ENCODE measurements at regions not wholly inside any gene's neighbourhood (a gene's known extent, or its start where the extent isn't known, plus 50 kb on each side); places are given as distances from the start of the nearest gene placed in this dataset.

- intact Hi-C loops (cut with micrococcal nuclease; ENCODE audit: unreplicated experiment): no loop called here
- no peak for TF ChIP-seq CTCF (IDR thresholded peaks at IDR 0.05; ENCODE audit: unreplicated experiment)
- Mint-ChIP-seq H3K27ac (ENCODE audit: unreplicated experiment) (no peak overlapping the region), H3K27me3 (ENCODE audit: unreplicated experiment) (peaks cover 59% of the 10 kb centered on the region), H3K4me3 (ENCODE audit: low read depth, unreplicated experiment) (no peak overlapping the region), H3K9me3 (ENCODE audit: low read depth, unreplicated experiment) (no peaks in the 10 kb centered on the region), H3K36me3 (ENCODE audit: insufficient read depth, unreplicated experiment) (no peaks in the 10 kb centered on the region), H3K4me1 (ENCODE audit: low read depth, unreplicated experiment) (no peaks in the 10 kb centered on the region)
- no peak for DNase-seq
- CTCF ChIA-PET: no interaction called here
- BruUV-seq (replicated peaks): no TSS peak
Observed at GRCh38 chr11:44377121-44377520, 67.2 kb upstream of the ALX4 start.

GRCh38 chr11:44377914-44378321 is 68.0 kb upstream of the ALX4 start:
- no peak for DNase-seq
- CTCF ChIA-PET: no interaction called here
- H3K36me3 Mint-ChIP-seq (ENCODE audit: insufficient read depth, unreplicated experiment): no peaks in the 10 kb centered on the region
- H3K4me1 Mint-ChIP-seq (ENCODE audit: low read depth, unreplicated experiment): no peaks in the 10 kb centered on the region
- BruUV-seq (replicated peaks): no TSS peak
- H3K4me3 Mint-ChIP-seq (ENCODE audit: low read depth, unreplicated experiment): no peak overlapping the region
- no peak for TF ChIP-seq CTCF (IDR thresholded peaks at IDR 0.05; ENCODE audit: unreplicated experiment)
- no peak overlapping the region for H3K27ac Mint-ChIP-seq (ENCODE audit: unreplicated experiment)
- H3K9me3 Mint-ChIP-seq (ENCODE audit: low read depth, unreplicated experiment): no peaks in the 10 kb centered on the region
- intact Hi-C loops (cut with micrococcal nuclease; ENCODE audit: unreplicated experiment): no loop called here
- H3K27me3 Mint-ChIP-seq (ENCODE audit: unreplicated experiment): peaks cover 67% of the 10 kb centered on the region

- intact Hi-C loops (cut with micrococcal nuclease; ENCODE audit: unreplicated experiment): no loop called here
- TF ChIP-seq CTCF (IDR thresholded peaks at IDR 0.05; ENCODE audit: unreplicated experiment): no peak
- no peaks in the 10 kb centered on the region for H3K36me3 Mint-ChIP-seq (ENCODE audit: insufficient read depth, unreplicated experiment)
- H3K4me3 Mint-ChIP-seq (ENCODE audit: low read depth, unreplicated experiment): no peak overlapping the region
- H3K27me3 Mint-ChIP-seq (ENCODE audit: unreplicated experiment): peaks cover 80% of the 10 kb centered on the region
- CTCF ChIA-PET: no interaction called here
- no TSS peak for BruUV-seq (replicated peaks)
- no peak overlapping the region for H3K27ac Mint-ChIP-seq (ENCODE audit: unreplicated experiment)
- no peak for DNase-seq
- no peaks in the 10 kb centered on the region for H3K9me3 Mint-ChIP-seq (ENCODE audit: low read depth, unreplicated experiment)
- no peaks in the 10 kb centered on the region for H3K4me1 Mint-ChIP-seq (ENCODE audit: low read depth, unreplicated experiment)
Observed at GRCh38 chr11:44379141-44380008, 69.4 kb upstream of the ALX4 start.

GRCh38 chr11:44380009-44380313 is 70.0 kb upstream of the ALX4 start:
- H3K36me3 Mint-ChIP-seq (ENCODE audit: insufficient read depth, unreplicated experiment): no peaks in the 10 kb centered on the region
- no peak for DNase-seq
- H3K4me3 Mint-ChIP-seq (ENCODE audit: low read depth, unreplicated experiment): no peak overlapping the region
- H3K27ac Mint-ChIP-seq (ENCODE audit: unreplicated experiment): no peak overlapping the region
- CTCF ChIA-PET: no interaction called here
- no TSS peak for BruUV-seq (replicated peaks)
- H3K9me3 Mint-ChIP-seq (ENCODE audit: low read depth, unreplicated experiment): no peaks in the 10 kb centered on the region
- no peak for TF ChIP-seq CTCF (IDR thresholded peaks at IDR 0.05; ENCODE audit: unreplicated experiment)
- no peaks in the 10 kb centered on the region for H3K4me1 Mint-ChIP-seq (ENCODE audit: low read depth, unreplicated experiment)
- H3K27me3 Mint-ChIP-seq (ENCODE audit: unreplicated experiment): peaks cover 85% of the 10 kb centered on the region
- intact Hi-C loops (cut with micrococcal nuclease; ENCODE audit: unreplicated experiment): no loop called here
